ENCODE measurements at regions not wholly inside any gene's neighbourhood (a gene's known extent, or its start where the extent isn't known, plus 50 kb on each side); places are given as distances from the start of the nearest gene placed in this dataset.
"Not testable (repeated sequence)": the region's sequence is repeated elsewhere in the genome, so short reads cannot be mapped to it uniquely, and the experiment has no call there.

DNA sequence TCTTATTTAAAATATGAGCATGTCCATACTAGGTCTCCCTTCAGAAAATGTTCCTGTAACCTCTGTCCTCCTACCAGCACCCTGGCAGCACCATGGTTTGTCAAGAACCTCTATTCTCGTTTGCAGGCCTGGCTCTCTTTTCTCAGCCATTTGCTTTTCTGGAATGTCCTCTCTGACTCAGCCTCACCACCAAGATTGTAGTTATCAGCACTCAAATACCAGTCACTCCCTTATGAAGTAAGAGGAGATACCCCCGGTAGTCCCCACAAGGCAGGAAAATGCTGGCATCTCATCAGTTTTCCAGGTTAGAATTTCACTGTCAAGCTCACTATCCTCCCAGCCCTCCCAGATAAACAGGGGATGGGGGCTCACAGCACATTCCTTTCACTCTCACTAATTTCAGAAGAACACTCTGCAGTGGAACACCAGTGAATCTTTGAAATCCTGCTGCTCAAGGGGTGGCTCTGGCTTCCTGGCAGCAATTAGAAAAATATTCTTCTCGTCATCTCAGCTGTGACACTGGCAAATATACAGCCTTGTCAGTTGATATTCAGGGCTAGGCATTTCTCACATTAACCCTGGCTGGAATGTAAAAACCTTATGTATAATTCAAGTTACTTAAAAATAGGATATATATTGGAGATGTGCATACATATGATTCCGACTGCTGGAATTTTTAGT is 129.2 kb downstream of the TBX18 start:
- H3K9me3 ChIP-seq (ENCODE audit: control insufficient read depth in 3 of 3, low read length in 3 of 3), result no peaks in the 10 kb centered on the region
- no peak overlapping the region for H3K9ac ChIP-seq (ENCODE audit: low read depth in 1 of 3, low read length in 3 of 3)
- H3K36me3 ChIP-seq (ENCODE audit: control insufficient read depth in 3 of 3, insufficient read depth in 3 of 3, low read length in 3 of 3), result no peaks in the 10 kb centered on the region
- no peak overlapping the region for H3K4me3 ChIP-seq (ENCODE audit: low read length in 3 of 3)
- H3K4me1 ChIP-seq (ENCODE audit: control insufficient read depth in 3 of 3, insufficient read depth in 3 of 3, low read length in 3 of 3), result no peaks in the 10 kb centered on the region
- H3K27ac ChIP-seq (ENCODE audit: low read depth, low read length), result no peak overlapping the region
- H3K27me3 ChIP-seq (ENCODE audit: control insufficient read depth in 3 of 3, insufficient read depth in 3 of 3, low read length in 3 of 3), result no peaks in the 10 kb centered on the region

DNA sequence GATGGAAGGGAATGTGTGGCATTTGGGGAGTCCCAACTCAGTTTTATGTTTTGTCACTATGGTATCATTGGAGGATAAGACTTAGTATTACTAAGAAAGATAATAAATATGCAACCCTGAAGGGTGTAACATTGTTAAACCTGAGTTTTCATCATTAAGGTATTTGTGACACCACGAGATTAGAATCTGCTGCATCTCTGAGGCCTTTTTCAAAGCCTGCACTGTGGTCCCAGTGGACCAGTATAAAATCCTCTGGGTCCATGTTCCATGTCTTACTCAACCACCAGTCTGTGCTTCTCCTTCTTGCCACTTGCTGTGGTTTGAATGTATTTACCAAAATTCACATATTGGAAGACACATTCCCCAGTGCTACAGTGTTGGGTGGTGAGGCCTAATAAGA is 130.6 kb downstream of the TBX18 start:
- Histone ChIP-seq H3K27ac (ENCODE audit: low read depth, low read length) (no peak overlapping the region), H3K36me3 (ENCODE audit: control insufficient read depth in 3 of 3, insufficient read depth in 3 of 3, low read length in 3 of 3) (no peaks in the 10 kb centered on the region), H3K4me3 (ENCODE audit: low read length in 3 of 3) (no peak overlapping the region), H3K9me3 (ENCODE audit: control insufficient read depth in 3 of 3, low read length in 3 of 3) (no peaks in the 10 kb centered on the region), H3K4me1 (ENCODE audit: control insufficient read depth in 3 of 3, insufficient read depth in 3 of 3, low read length in 3 of 3) (no peaks in the 10 kb centered on the region), H3K9ac (ENCODE audit: low read depth in 1 of 3, low read length in 3 of 3) (no peak overlapping the region), H3K27me3 (ENCODE audit: control insufficient read depth in 3 of 3, insufficient read depth in 3 of 3, low read length in 3 of 3) (no peaks in the 10 kb centered on the region)

DNA sequence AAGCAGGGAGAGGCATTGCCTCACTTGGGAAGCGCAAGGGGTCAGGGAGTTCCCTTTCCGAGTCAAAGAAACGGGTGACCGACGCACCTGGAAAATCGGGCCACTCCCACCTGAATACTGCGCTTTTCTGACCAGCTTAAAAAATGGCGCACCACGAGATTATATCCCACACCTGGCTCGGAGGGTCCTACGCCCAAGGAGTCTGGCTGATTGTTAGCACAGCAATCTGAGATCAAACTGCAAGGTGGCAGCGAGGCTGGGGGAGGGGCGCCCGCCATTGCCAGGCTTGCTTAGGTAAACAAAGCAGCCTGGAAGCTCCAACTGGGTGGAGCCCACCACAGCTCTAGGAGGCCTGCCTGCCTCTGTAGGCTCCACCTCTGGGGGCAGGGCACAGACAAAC is 137.9 kb downstream of the TBX18 start:
- not testable (repeated sequence) for H3K36me3 ChIP-seq (ENCODE audit: control insufficient read depth in 3 of 3, insufficient read depth in 3 of 3, low read length in 3 of 3); H3K4me3 ChIP-seq (ENCODE audit: low read length in 3 of 3); H3K9ac ChIP-seq (ENCODE audit: low read depth in 1 of 3, low read length in 3 of 3); H3K27ac ChIP-seq (ENCODE audit: low read depth, low read length); H3K9me3 ChIP-seq (ENCODE audit: control insufficient read depth in 3 of 3, low read length in 3 of 3); H3K27me3 ChIP-seq (ENCODE audit: control insufficient read depth in 3 of 3, insufficient read depth in 3 of 3, low read length in 3 of 3); H3K4me1 ChIP-seq (ENCODE audit: control insufficient read depth in 3 of 3, insufficient read depth in 3 of 3, low read length in 3 of 3)

GRCh38 chr6:84625506-84625905 is 138.9 kb downstream of the TBX18 start:
- peaks cover 0 to 2% (median 0%) of the 10 kb centered on the region in 3 donors for H3K9me3 ChIP-seq (ENCODE audit: control insufficient read depth in 3 of 3, low read length in 3 of 3)

GRCh38 chr6:84623956-84624680 is 140.3 kb downstream of the TBX18 start:
- H3K27me3 ChIP-seq (ENCODE audit: control insufficient read depth in 3 of 3, insufficient read depth in 3 of 3, low read length in 3 of 3), result no peaks in the 10 kb centered on the region
- peaks cover 0 to 2% (median 0%) of the 10 kb centered on the region in 3 donors for H3K9me3 ChIP-seq (ENCODE audit: control insufficient read depth in 3 of 3, low read length in 3 of 3)
- H3K36me3 ChIP-seq (ENCODE audit: control insufficient read depth in 3 of 3, insufficient read depth in 3 of 3, low read length in 3 of 3), result no peaks in the 10 kb centered on the region
- H3K4me1 ChIP-seq (ENCODE audit: control insufficient read depth in 3 of 3, insufficient read depth in 3 of 3, low read length in 3 of 3), result no peaks in the 10 kb centered on the region
- H3K27ac ChIP-seq (ENCODE audit: low read depth, low read length), result no peak overlapping the region
- no peak overlapping the region for H3K4me3 ChIP-seq (ENCODE audit: low read length in 3 of 3)
- H3K9ac ChIP-seq (ENCODE audit: low read depth in 1 of 3, low read length in 3 of 3), result no peak overlapping the region

More at GRCh38 chr6:84625506-84625905, 138.9 kb downstream of the TBX18 start:
- Histone ChIP-seq H3K27me3 (ENCODE audit: control insufficient read depth in 3 of 3, insufficient read depth in 3 of 3, low read length in 3 of 3) (no peaks in the 10 kb centered on the region), H3K4me3 (ENCODE audit: low read length in 3 of 3) (no peak overlapping the region), H3K4me1 (ENCODE audit: control insufficient read depth in 3 of 3, insufficient read depth in 3 of 3, low read length in 3 of 3) (no peaks in the 10 kb centered on the region), H3K36me3 (ENCODE audit: control insufficient read depth in 3 of 3, insufficient read depth in 3 of 3, low read length in 3 of 3) (no peaks in the 10 kb centered on the region), H3K9ac (ENCODE audit: low read depth in 1 of 3, low read length in 3 of 3) (no peak overlapping the region), H3K27ac (ENCODE audit: low read depth, low read length) (no peak overlapping the region)

- H3K27ac ChIP-seq (ENCODE audit: low read depth, low read length), result peak overlapping the region; percentile 46
- H3K36me3 ChIP-seq (ENCODE audit: control insufficient read depth in 3 of 3, insufficient read depth in 3 of 3, low read length in 3 of 3), result no peaks in the 10 kb centered on the region
- H3K4me3 ChIP-seq (ENCODE audit: low read length in 3 of 3), result no peak overlapping the region
- H3K27me3 ChIP-seq (ENCODE audit: control insufficient read depth in 3 of 3, insufficient read depth in 3 of 3, low read length in 3 of 3), result no peaks in the 10 kb centered on the region
- no peak overlapping the region for H3K9ac ChIP-seq (ENCODE audit: low read depth in 1 of 3, low read length in 3 of 3)
- H3K9me3 ChIP-seq (ENCODE audit: control insufficient read depth in 3 of 3, low read length in 3 of 3), result peaks cover 0 to 2% (median 0%) of the 10 kb centered on the region in 3 donors
- no peaks in the 10 kb centered on the region for H3K4me1 ChIP-seq (ENCODE audit: control insufficient read depth in 3 of 3, insufficient read depth in 3 of 3, low read length in 3 of 3)
Observed at GRCh38 chr6:84618836-84619235, 145.6 kb downstream of the TBX18 start.

DNA sequence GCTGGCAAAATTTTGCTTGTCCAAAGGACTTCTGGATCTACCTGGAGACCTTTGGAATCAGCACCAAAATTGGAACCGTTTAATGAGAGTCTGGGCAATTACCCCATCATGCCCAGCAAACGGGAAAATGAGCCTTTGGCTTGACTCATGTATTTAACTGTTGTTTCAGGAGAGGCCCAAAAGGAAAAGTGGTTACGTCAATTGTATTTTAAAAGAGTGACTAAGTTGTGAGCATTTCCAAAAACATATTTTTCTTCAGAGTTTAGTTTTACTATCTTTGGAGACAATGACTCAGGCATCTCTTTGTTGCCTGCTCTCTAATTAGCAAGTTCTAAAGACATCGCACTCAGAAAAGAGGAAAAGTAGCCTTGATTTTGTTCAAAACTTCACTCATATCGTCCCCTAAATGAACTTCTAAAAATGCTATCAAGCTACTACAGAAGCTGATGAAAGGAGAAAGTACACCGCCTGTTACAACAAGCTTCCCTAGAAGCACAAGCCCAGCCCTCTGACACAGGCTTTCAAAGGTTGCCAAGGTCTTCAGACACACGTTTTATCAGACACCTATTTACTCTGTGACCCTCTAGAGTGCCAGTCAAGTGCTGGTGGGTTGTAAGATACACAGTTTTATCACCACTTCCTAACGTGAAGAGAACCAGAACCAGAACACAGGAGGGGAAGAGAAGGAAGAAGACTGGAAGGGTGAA is 146.2 kb downstream of the TBX18 start:
- H3K9me3 ChIP-seq (ENCODE audit: control insufficient read depth in 3 of 3, low read length in 3 of 3), result peaks cover 0 to 2% (median 0%) of the 10 kb centered on the region in 3 donors
- no peak overlapping the region for H3K4me3 ChIP-seq (ENCODE audit: low read length in 3 of 3)
- no peak overlapping the region for H3K9ac ChIP-seq (ENCODE audit: low read depth in 1 of 3, low read length in 3 of 3)
- H3K27me3 ChIP-seq (ENCODE audit: control insufficient read depth in 3 of 3, insufficient read depth in 3 of 3, low read length in 3 of 3), result no peaks in the 10 kb centered on the region
- H3K4me1 ChIP-seq (ENCODE audit: control insufficient read depth in 3 of 3, insufficient read depth in 3 of 3, low read length in 3 of 3), result no peaks in the 10 kb centered on the region
- H3K36me3 ChIP-seq (ENCODE audit: control insufficient read depth in 3 of 3, insufficient read depth in 3 of 3, low read length in 3 of 3), result no peaks in the 10 kb centered on the region
- H3K27ac ChIP-seq (ENCODE audit: low read depth, low read length), result peak overlapping the region; percentile 46

GRCh38 chr6:84615987-84616386 is 148.4 kb downstream of the TBX18 start:
- Histone ChIP-seq H3K36me3 (ENCODE audit: control insufficient read depth in 3 of 3, insufficient read depth in 3 of 3, low read length in 3 of 3) (no peaks in the 10 kb centered on the region), H3K27ac (ENCODE audit: low read depth, low read length) (no peak overlapping the region), H3K4me3 (ENCODE audit: low read length in 3 of 3) (no peak overlapping the region), H3K9ac (ENCODE audit: low read depth in 1 of 3, low read length in 3 of 3) (no peak overlapping the region), H3K4me1 (ENCODE audit: control insufficient read depth in 3 of 3, insufficient read depth in 3 of 3, low read length in 3 of 3) (no peaks in the 10 kb centered on the region), H3K27me3 (ENCODE audit: control insufficient read depth in 3 of 3, insufficient read depth in 3 of 3, low read length in 3 of 3) (no peaks in the 10 kb centered on the region), H3K9me3 (ENCODE audit: control insufficient read depth in 3 of 3, low read length in 3 of 3) (no peaks in the 10 kb centered on the region)

DNA sequence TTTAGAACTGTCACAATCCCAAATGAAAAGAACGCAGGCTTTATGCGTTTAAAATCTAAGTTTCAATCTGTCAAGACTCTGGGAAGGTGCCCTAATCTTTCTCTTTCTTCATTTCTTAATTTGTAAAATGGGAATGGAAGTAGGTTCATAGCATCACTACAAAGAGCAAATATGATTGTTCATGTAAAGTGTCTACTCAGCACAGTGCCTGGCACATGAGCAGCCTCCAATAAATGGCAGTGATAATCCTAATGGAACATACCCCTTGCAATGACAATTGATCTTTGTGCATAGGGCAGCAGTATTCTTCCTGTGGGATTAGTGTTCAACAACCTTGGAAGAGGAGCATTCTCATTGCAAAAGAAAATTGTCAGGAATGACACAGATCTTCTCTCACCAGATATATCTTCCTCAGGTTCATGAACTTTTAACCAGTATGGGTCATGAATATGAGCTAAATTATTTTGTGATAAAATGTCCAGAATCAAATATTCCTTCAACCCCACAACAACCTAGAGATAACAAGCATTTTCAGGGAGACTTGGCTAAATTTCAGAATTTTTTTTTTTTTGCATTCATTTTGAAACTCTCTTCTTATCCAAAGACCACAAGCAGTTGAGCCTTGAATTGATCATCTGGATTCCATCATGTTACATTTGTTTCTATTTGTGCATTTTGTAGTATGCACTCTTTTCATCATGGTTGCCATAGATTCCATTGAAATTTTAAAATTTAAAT is 149.1 kb downstream of the TBX18 start:
- Histone ChIP-seq H3K9me3 (ENCODE audit: control insufficient read depth in 3 of 3, low read length in 3 of 3) (no peaks in the 10 kb centered on the region), H3K9ac (ENCODE audit: low read depth in 1 of 3, low read length in 3 of 3) (no peak overlapping the region), H3K4me1 (ENCODE audit: control insufficient read depth in 3 of 3, insufficient read depth in 3 of 3, low read length in 3 of 3) (no peaks in the 10 kb centered on the region), H3K4me3 (ENCODE audit: low read length in 3 of 3) (no peak overlapping the region), H3K27ac (ENCODE audit: low read depth, low read length) (no peak overlapping the region), H3K36me3 (ENCODE audit: control insufficient read depth in 3 of 3, insufficient read depth in 3 of 3, low read length in 3 of 3) (no peaks in the 10 kb centered on the region), H3K27me3 (ENCODE audit: control insufficient read depth in 3 of 3, insufficient read depth in 3 of 3, low read length in 3 of 3) (no peaks in the 10 kb centered on the region)
